Heart left ventricle (tissue), 16 donors: ENCODE measurements at regions not wholly inside any gene's neighbourhood (a gene's known extent, or its start where the extent isn't known, plus 50 kb on each side); places are given as distances from the start of the nearest gene placed in this dataset.

ENCODE experiments used
- ATAC-seq, 4 donors: fragments of 200-7000 bp; cut with Tn5 transposase; one replicate each; pipeline ENCODE4 v1.9.1; 2020 to 2022; ENCODE audit warnings: moderate library complexity in 4 of 4, mild to moderate bottlenecking in 3 of 4, moderate number of reproducible peaks in 1 of 4
- DNase-seq, 5 donors: peaks; one replicate each; pipeline ENCODE4 v3.0.0-alpha.2; 2020
- H3K27ac ChIP-seq, 12 donors: fragments of 200-600 bp; sonication (generic) in 4 of 12; one replicate each; pipeline versions ENCODE4 v1.5.0 to v1.8.0; 2016 to 2022; ENCODE audit warnings: mild to moderate bottlenecking in 2 of 12
- H3K27me3 ChIP-seq, 9 donors: fragments of 200-600 bp; sonication (generic) in 2 of 9; one replicate each; pipeline versions ENCODE4 v1.5.1 to v1.8.0; 2016 to 2022; ENCODE audit warnings: mild to moderate bottlenecking in 3 of 9
- H3K36me3 ChIP-seq, 9 donors: fragments of 200-600 bp; sonication (generic) in 2 of 9; one replicate each; pipeline versions ENCODE4 v1.5.0 to v1.8.0; 2018 to 2022; ENCODE audit warnings: mild to moderate bottlenecking in 2 of 9
- H3K4me1 ChIP-seq, 12 donors: fragments of 200-600 bp; sonication (generic) in 4 of 12; one replicate each; pipeline versions ENCODE4 v1.5.0 to v1.8.0; 2016 to 2022; ENCODE audit warnings: mild to moderate bottlenecking in 3 of 12
- H3K4me3 ChIP-seq, 12 donors: fragments of 200-600 bp; sonication (generic) in 4 of 12; one replicate each; pipeline versions ENCODE4 v1.5.0 to v1.8.0; 2017 to 2022; ENCODE audit warnings: mild to moderate bottlenecking in 9 of 12, moderate library complexity in 4 of 12
- H3K9me3 ChIP-seq, 12 donors: fragments of 200-600 bp; sonication (generic) in 4 of 12; one replicate each; pipeline versions ENCODE4 v1.5.0 to v1.8.0; 2016 to 2022; ENCODE audit warnings: mild to moderate bottlenecking in 1 of 12
- CTCF ChIP-seq, 12 donors: fragments of 200-600 bp; sonication (generic) in 4 of 12; IDR thresholded peaks; one replicate each; pipeline versions ENCODE4 v1.5.0 to v1.8.0; 2018 to 2022; ENCODE audit warnings: antibody characterized with exemption in 12 of 12, mild to moderate bottlenecking in 5 of 12
- POLR2A ChIP-seq, 2 donors: fragments of 450-650 bp; IDR thresholded peaks; one replicate each; pipeline ENCODE4 v1.6.1; 2017; ENCODE audit warnings: antibody characterized with exemption in 2 of 2, mild to moderate bottlenecking in 2 of 2, moderate library complexity in 2 of 2
- WGBS, 4 donors: extraction: QIAGEN DNeasy Blood & Tissue Kit in 2 of 4; methylation state at CpG; one replicate each; pipeline versions ENCODE4 v1.1.5 to v1.1.7; 2013 to 2018; 5-methylcytosine and 5-hydroxymethylcytosine counted together
- intact Hi-C, 10 donors: fragments of 100-400 bp; cut with DNase I; formaldehyde crosslinking; loops; one replicate each; pipeline versions ENCODE4 v1.11.1 to v1.14.2; 2022
- donor health status: ischemic (EF 13 %, LVEDD 7.1; RV severe dilation, severe dysfunction).
- donor health status: healthy with polysubstance abuse.
- donor health status: DM: no; HTN: yes; CAD: no.
- donor health status: DM: no; HTN: no; CAD: no.
- donor health status: ischemic (EF 25% LVEDD 6.9; RV normal size, moderate dysfunction).
- donor health status: ischemic (EF 25% LVEDD 5.7; RV mildly dilated, moderate dysfunction).
- donor health status: healthy.
- donor health status: DM: yes; HTN: yes; CAD: no.
- donor health status: ischemic (EF 35%, LVEDD 5.7; RV mildly dilated, moderate dysfunction).
- donor health status: nonischemic (EF 11% LVEDD 7.7; RV severe dilation, severe dysfunction).
- donor health status: DM: yes; HTN: yes; CAD: no.
- donor health status: PGD.
- donor health status: ischemic (EF 29% LVEDD 5.4; RV normal size, mild dysfunction).
- donor health status: nonischemic (EF 23%, LVEDD 6.1; RV moderate dilation, normal function).

GRCh38 chr6:40287296-40287850 is 299.8 kb downstream of the LRFN2 start:
- ATAC-seq = no peak
- no peak for TF ChIP-seq POLR2A (IDR thresholded peaks at IDR 0.05)
- no peak for TF ChIP-seq CTCF (IDR thresholded peaks at IDR 0.05)
- intact Hi-C loops = no loop called here
- H3K4me1 ChIP-seq = no peaks in the 10 kb centered on the region
- H3K27ac ChIP-seq = no peak overlapping the region
- 63 to 71% (median 66%) methylated on average over 5 of the region's 5 CpGs for WGBS, 4 donors
- H3K36me3 ChIP-seq = no peaks in the 10 kb centered on the region
- DNase-seq = no peak
- no peaks in the 10 kb centered on the region for H3K9me3 ChIP-seq
- H3K4me3 ChIP-seq = no peak overlapping the region
- peaks cover 0 to 59% (median 9%) of the 10 kb centered on the region in 9 donors for H3K27me3 ChIP-seq

GRCh38 chr6:40286721-40287120 is 300.4 kb downstream of the LRFN2 start:
- intact Hi-C loops = no loop called here
- Histone ChIP-seq H3K4me1 (no peaks in the 10 kb centered on the region), H3K36me3 (no peaks in the 10 kb centered on the region), H3K27ac (no peak overlapping the region), H3K27me3 (peaks cover 0 to 55% (median 9%) of the 10 kb centered on the region in 9 donors), H3K4me3 (no peak overlapping the region), H3K9me3 (no peaks in the 10 kb centered on the region)
- DNase-seq = no peak
- 40 to 54% (median 50%) methylated on average over 3 of the region's 3 CpGs for WGBS, 4 donors
- no peak for ATAC-seq
- TF ChIP-seq POLR2A (IDR thresholded peaks at IDR 0.05) (no peak), CTCF (IDR thresholded peaks at IDR 0.05) (no peak)

DNA sequence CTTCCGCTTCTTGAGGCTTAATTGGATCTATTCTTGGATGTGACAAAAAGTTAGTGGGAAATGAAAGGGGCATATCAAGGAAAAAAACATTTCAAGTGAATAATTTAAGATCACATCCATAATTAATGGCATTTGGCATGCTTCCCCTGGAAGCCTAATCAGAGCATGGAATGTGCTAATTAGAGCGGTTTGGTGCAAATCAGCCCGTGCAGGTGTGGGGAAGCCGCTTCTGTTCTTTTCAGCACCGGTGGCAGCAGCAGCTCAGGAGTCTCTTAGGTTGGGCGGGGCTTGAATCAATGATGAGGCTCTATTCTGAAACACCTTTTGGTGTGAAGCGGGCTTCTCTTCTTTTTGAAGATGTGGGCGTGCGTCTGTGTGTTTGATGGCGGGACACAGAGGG is 301.2 kb downstream of the LRFN2 start:
- no peaks in the 10 kb centered on the region for H3K36me3 ChIP-seq
- no peaks in the 10 kb centered on the region for H3K4me1 ChIP-seq
- DNase-seq (no peak), ATAC-seq (no peak)
- intact Hi-C loops = no loop called here
- WGBS, 4 donors = 19 to 24% (median 19%) methylated on average over 10 of the region's 10 CpGs
- no peak overlapping the region for H3K4me3 ChIP-seq
- TF ChIP-seq POLR2A (IDR thresholded peaks at IDR 0.05) (no peak), CTCF (IDR thresholded peaks at IDR 0.05) (no peak)
- H3K27ac ChIP-seq = no peak overlapping the region
- no peaks in the 10 kb centered on the region for H3K9me3 ChIP-seq
- H3K27me3 ChIP-seq = peaks cover 0 to 51% (median 9%) of the 10 kb centered on the region in 9 donors

DNA sequence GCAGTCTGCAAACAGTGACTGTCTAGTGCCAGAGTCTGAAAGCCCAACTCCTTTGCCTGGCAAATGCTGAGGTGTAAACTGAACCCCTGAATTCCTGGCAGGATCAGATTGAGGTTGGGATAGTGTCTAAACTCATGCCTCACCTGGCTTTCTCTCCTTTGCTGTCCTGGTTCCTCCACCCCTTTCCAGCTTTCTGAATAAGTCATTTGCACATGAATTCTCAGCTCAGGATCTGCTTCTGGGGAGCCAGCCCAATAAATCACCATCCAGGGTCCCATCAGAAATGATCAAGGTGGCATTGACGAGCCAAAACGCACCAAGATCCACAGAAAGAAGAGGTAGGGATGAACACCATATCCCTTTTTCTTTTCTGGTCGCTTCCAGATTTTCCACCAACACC is 301.6 kb downstream of the LRFN2 start:
- H3K9me3 ChIP-seq = no peaks in the 10 kb centered on the region
- H3K4me1 ChIP-seq = no peaks in the 10 kb centered on the region
- no peak overlapping the region for H3K4me3 ChIP-seq
- intact Hi-C loops = no loop called here
- peaks cover 0 to 47% (median 8%) of the 10 kb centered on the region in 9 donors for H3K27me3 ChIP-seq
- TF ChIP-seq POLR2A (IDR thresholded peaks at IDR 0.05) = no peak
- TF ChIP-seq CTCF (IDR thresholded peaks at IDR 0.05) = no peak
- WGBS, 4 donors = 44 to 56% (median 49%) methylated on average over 3 of the region's 3 CpGs
- DNase-seq (no peak), ATAC-seq (no peak)
- no peak overlapping the region for H3K27ac ChIP-seq
- no peaks in the 10 kb centered on the region for H3K36me3 ChIP-seq
